ENCODE measurements at regions not wholly inside any gene's neighbourhood (a gene's known extent, or its start where the extent isn't known, plus 50 kb on each side); places are given as distances from the start of the nearest gene placed in this dataset.

GRCh38 chr4:152188801-152189200, 347.1 kb downstream of the FBXW7 start:
- TF ChIP-seq POLR2AphosphoS5 (IDR thresholded peaks at IDR 0.05; ENCODE audit: low read depth, low read length) (no peak), CTCF (IDR thresholded peaks at IDR 0.05 in 2 of 3, conservative IDR thresholded peaks at IDR 0.05 in 1 of 3; ENCODE audit: borderline replicate concordance in 1 of 3, insufficient read depth in 1 of 3, low read depth in 2 of 3, low read length in 2 of 3) (no peak), JUND (IDR thresholded peaks at IDR 0.05) (no peak), CBX3 (IDR thresholded peaks at IDR 0.05; ENCODE audit: low read depth) (no peak), ATF3 (IDR thresholded peaks at IDR 0.05) (no peak), EZH2 (IDR thresholded peaks at IDR 0.05) (no peak), YY1 (IDR thresholded peaks at IDR 0.05; ENCODE audit: extremely low read depth, insufficient replicate concordance, low read depth, low read length) (no peak), POLR2A (IDR thresholded peaks at IDR 0.05; ENCODE audit: borderline replicate concordance, extremely low read depth, insufficient read depth, insufficient read length) (no peak), CEBPB (IDR thresholded peaks at IDR 0.05; ENCODE audit: low read depth) (no peak), SIN3A (IDR thresholded peaks at IDR 0.05; ENCODE audit: low read depth) (no peak)
